K562 (cell line): ENCODE measurements at regions not wholly inside any gene's neighbourhood (a gene's known extent, or its start where the extent isn't known, plus 50 kb on each side); places are given as distances from the start of the nearest gene placed in this dataset.

Experiments used
- ATAC-seq: fragments of 200-7000 bp; cut with Tn5 transposase; 3 replicates; pipeline ENCODE4 v1.9.1; 2020; ENCODE audit warnings: moderate library complexity
- BruUV-seq: library from RNA; stranded (reverse); fragments of 400-500 nt; replicated peaks from 2 replicates; lab custom pipeline; 2021; lab: Mats Ljungman, UMichigan
- CTCF ChIA-PET: fragments of 300-600 bp; formaldehyde crosslinking; extraction: SDS; loops from one replicate; lab custom pipeline; 2021; ENCODE audit warnings: low intra/inter-chr PET ratio; lab: Yijun Ruan, JAX
- POLR2A ChIA-PET: fragments of 300-600, 350-650 bp; sonication (Branson Sonifier 250); formaldehyde crosslinking; extraction: SDS; loops from one replicate; lab custom pipeline; 2021; ENCODE audit warnings: antibody characterized with exemption, inconsistent platforms; lab: Yijun Ruan, JAX
- DNase-seq, 4 experiments: peaks; one replicate each; pipeline versions ENCODE4 v3.0.0 to v3.0.0-alpha.2; 2011 to 2018; ENCODE audit warnings: low spot score in 3 of 4, mixed read lengths in 3 of 4; ENCODE audit errors: extremely low read depth in 1 of 4
- FAIRE-seq: peaks from 2 replicates; lab custom pipeline; 2011; peaks lifted over from hg19 to GRCh38; lab: Jason Lieb, UNC
- H2AFZ ChIP-seq: 2 replicates; pipeline ENCODE4 v1.6.0; 2011; ENCODE audit warnings: low read depth, low read length, control low read depth, inconsistent platforms
- H3K27ac ChIP-seq: fragments of 200-600 bp; 3 replicates; pipeline ENCODE4 v1.8.0; 2011; ENCODE audit warnings: low read depth, mild to moderate bottlenecking, control low read depth, inconsistent platforms, low read length, moderate library complexity, mixed read lengths; ENCODE audit errors: extremely low read depth
- H3K27me3 ChIP-seq, 2 experiments: fragments of 300-600 bp in 1 of 2; 2 replicates in 1 of 2; 3 replicates in 1 of 2; pipeline versions ENCODE4 v1.6.0 to v1.8.0; 2011; ENCODE audit warnings: inconsistent platforms in 2 of 2, low read length in 2 of 2, mild to moderate bottlenecking in 1 of 2, mixed read lengths in 1 of 2, moderate library complexity in 1 of 2; ENCODE audit not compliant: control insufficient read depth in 2 of 2, insufficient read depth in 2 of 2
- H3K36me3 ChIP-seq: fragments of 300-600 bp; 3 replicates; pipeline ENCODE4 v1.8.0; 2011; ENCODE audit warnings: mild to moderate bottlenecking, low read length, inconsistent platforms; ENCODE audit not compliant: control insufficient read depth, insufficient read depth
- H3K4me1 ChIP-seq, 2 experiments: fragments of 200-600 bp in 1 of 2; replicated peaks in 1 of 2; 2 replicates in 1 of 2; 3 replicates in 1 of 2; pipeline versions ENCODE4 v1.5.1 to v1.8.0; 2011; ENCODE audit warnings: inconsistent platforms in 2 of 2, low read length in 2 of 2, mild to moderate bottlenecking in 1 of 2, mixed read lengths in 1 of 2, moderate library complexity in 1 of 2; ENCODE audit not compliant: control insufficient read depth in 2 of 2, insufficient read depth in 2 of 2
- H3K4me2 ChIP-seq: 2 replicates; pipeline ENCODE4 v1.6.1; 2011; ENCODE audit warnings: low read length, control low read depth, inconsistent platforms, mixed read lengths; ENCODE audit not compliant: insufficient read depth
- H3K4me3 ChIP-seq: fragments of 200-600 bp; sonication (generic), shearing (Covaris generic); 2 replicates; pipeline ENCODE4 v1.5.1; 2016; ENCODE audit warnings: control low read depth, inconsistent platforms
- H3K79me2 ChIP-seq: fragments of 200-600 bp; 3 replicates; pipeline ENCODE4 v1.8.0; 2011; ENCODE audit warnings: low read length, inconsistent platforms; ENCODE audit not compliant: control insufficient read depth, insufficient read depth
- H3K9ac ChIP-seq, 2 experiments: 2 replicates each; pipeline versions ENCODE4 v1.6.0 to v1.6.1; 2011; ENCODE audit warnings: low read depth in 2 of 2, low read length in 2 of 2, control low read depth in 1 of 2, inconsistent platforms in 1 of 2, mild to moderate bottlenecking in 1 of 2, mixed read lengths in 1 of 2; ENCODE audit not compliant: insufficient read depth in 1 of 2
- H3K9me1 ChIP-seq: one replicate; pipeline ENCODE4 v1.6.0; 2011; ENCODE audit warnings: inconsistent platforms, mild to moderate bottlenecking, low read length, moderate library complexity; ENCODE audit not compliant: control insufficient read depth, insufficient read depth
- H3K9me3 ChIP-seq: replicated peaks from 2 replicates; pipeline ENCODE4 v1.5.1; 2011; ENCODE audit warnings: low read depth, low read length, inconsistent platforms; ENCODE audit not compliant: control insufficient read depth, insufficient read depth
- H4K20me1 ChIP-seq: replicated peaks from 2 replicates; pipeline ENCODE4 v1.6.1; 2011; ENCODE audit warnings: low read length, inconsistent platforms, mixed read lengths; ENCODE audit not compliant: control insufficient read depth, insufficient read depth
- DPF2 ChIP-seq: fragments of 450-650 bp; IDR thresholded peaks from 2 replicates; pipeline ENCODE4 v1.6.1; 2016
- FOSL1 ChIP-seq: fragments of 200-800 bp; sonication (Bioruptor generic); conservative IDR thresholded peaks from 2 replicates; pipeline ENCODE4 v1.6.1; 2016; ENCODE audit warnings: missing genetic modification characterization, missing compliant biosample characterization
- GATAD2B ChIP-seq: fragments of 450-650 bp; IDR thresholded peaks from 2 replicates; pipeline ENCODE4 v1.6.1; 2017; ENCODE audit warnings: mild to moderate bottlenecking, borderline replicate concordance
- LEF1 ChIP-seq: fragments of 450-650 bp; IDR thresholded peaks from 2 replicates; pipeline ENCODE4 v1.6.1; 2016; ENCODE audit warnings: mild to moderate bottlenecking
- NR2C2 ChIP-seq, 2 experiments: fragments of 200-800 bp in 1 of 2; sonication (Bioruptor generic) in 1 of 2; sonication (generic) in 1 of 2; formaldehyde crosslinking in 1 of 2; IDR thresholded peaks; 2 replicates each; pipeline versions ENCODE4 v1.6.1 to v1.8.0; 2016 to 2022; ENCODE audit warnings: mild to moderate bottlenecking in 1 of 2, missing compliant biosample characterization in 1 of 2, missing genetic modification characterization in 1 of 2, missing genetic modification reagents in 1 of 2
- PHF8 ChIP-seq: fragments of 200-600 bp; sonication (generic); IDR thresholded peaks from 2 replicates; pipeline ENCODE4 v1.6.1; 2012; ENCODE audit warnings: mixed run types, mild to moderate bottlenecking, inconsistent platforms, low read length, moderate library complexity, borderline replicate concordance
- PURB ChIP-seq: sonication (generic); formaldehyde crosslinking; IDR thresholded peaks from 2 replicates; pipeline ENCODE4 v1.9.0; 2021; ENCODE audit warnings: low read depth, mild to moderate bottlenecking, missing genetic modification reagents
- RBM14 ChIP-seq: fragments of 200-400 bp; formaldehyde crosslinking; IDR thresholded peaks from 2 replicates; pipeline ENCODE4 v1.6.1; 2018; ENCODE audit warnings: low read depth, mild to moderate bottlenecking, low read length, moderate library complexity, borderline replicate concordance; ENCODE audit not compliant: insufficient read depth
- RFX1 ChIP-seq: fragments of 450-650 bp; IDR thresholded peaks from 2 replicates; pipeline ENCODE4 v1.6.1; 2016; ENCODE audit warnings: mild to moderate bottlenecking, moderate library complexity
- RNF2 ChIP-seq: sonication (generic); IDR thresholded peaks from 2 replicates; pipeline ENCODE4 v1.6.1; 2016
- SRF ChIP-seq, 2 experiments: fragments of 250-450, 450-650 bp in 1 of 2; sonication (Bioruptor Pico) in 1 of 2; sonication (generic) in 1 of 2; formaldehyde crosslinking; IDR thresholded peaks; 2 replicates each; pipeline versions ENCODE4 v1.5.0 to v1.5.1; 2020 to 2022; ENCODE audit warnings: mild to moderate bottlenecking in 1 of 2, missing genetic modification reagents in 1 of 2
- TAF1 ChIP-seq: IDR thresholded peaks from 2 replicates; pipeline ENCODE4 v1.6.1; 2011; ENCODE audit warnings: mild to moderate bottlenecking, low read length, moderate library complexity; ENCODE audit not compliant: insufficient read depth, control insufficient read depth, severe bottlenecking; ENCODE audit errors: extremely low read depth
- TSC22D4 ChIP-seq: fragments of 450-650 bp; IDR thresholded peaks from 2 replicates; pipeline ENCODE4 v1.6.1; 2016; ENCODE audit warnings: missing genetic modification characterization, missing biosample characterization, control low read depth
- ZEB2 ChIP-seq: fragments of 450-650 bp; IDR thresholded peaks from 2 replicates; pipeline ENCODE4 v1.6.1; 2016
- ZNF143 ChIP-seq: sonication (generic); formaldehyde crosslinking; IDR thresholded peaks from 2 replicates; pipeline ENCODE4 v1.9.0; 2022; ENCODE audit warnings: mild to moderate bottlenecking, missing genetic modification reagents
- ZNF253 ChIP-seq: fragments of 250-450 bp; sonication (Bioruptor Pico); conservative IDR thresholded peaks from 2 replicates; pipeline ENCODE4 v1.6.1; 2021; ENCODE audit warnings: mild to moderate bottlenecking
- ZNF41 ChIP-seq: fragments of 250-450 bp; sonication (Bioruptor Pico); conservative IDR thresholded peaks from 2 replicates; pipeline ENCODE4 v1.4.0; 2020; ENCODE audit warnings: mild to moderate bottlenecking
- ZNF778 ChIP-seq: fragments of 450-650 bp; formaldehyde crosslinking; IDR thresholded peaks from 2 replicates; pipeline ENCODE4 v1.4.0; 2020; ENCODE audit warnings: mild to moderate bottlenecking, moderate library complexity
- ZZZ3 ChIP-seq: fragments of 450-650 bp; IDR thresholded peaks from 2 replicates; pipeline ENCODE4 v1.6.1; 2016; ENCODE audit warnings: antibody characterized with exemption, mild to moderate bottlenecking, moderate library complexity
- WGBS: fragments of 100-300 bp; shearing (Covaris generic); methylation state at CpG from one replicate; pipeline ENCODE4 v1.1.6; 2016; ENCODE audit warnings: low coverage, mixed read lengths; ENCODE audit not compliant: insufficient coverage; ENCODE audit errors: missing lambda C conversion rate; 5-methylcytosine and 5-hydroxymethylcytosine counted together
- in situ Hi-C: fragments of 300-500 bp; cut with MboI; formaldehyde crosslinking; loops from 4 replicates; pipeline ENCODE4 v1.15.0; 2018; ENCODE audit warnings: inconsistent platforms, mixed read lengths
- intact Hi-C: fragments of 100-400 bp; cut with micrococcal nuclease; formaldehyde crosslinking; loops from 2 replicates; pipeline ENCODE4 v1.14.2; 2022
- TF ChIP-seq, protein P1 (sequence below), 2 experiments: fragments of 450-650 bp in 1 of 2; sonication (generic) in 1 of 2; formaldehyde crosslinking; conservative IDR thresholded peaks; 2 replicates each; pipeline versions ENCODE4 v1.4.0 to v1.8.1; 2020 to 2022; ENCODE audit warnings: mild to moderate bottlenecking in 1 of 2, missing genetic modification reagents in 1 of 2

DNA sequence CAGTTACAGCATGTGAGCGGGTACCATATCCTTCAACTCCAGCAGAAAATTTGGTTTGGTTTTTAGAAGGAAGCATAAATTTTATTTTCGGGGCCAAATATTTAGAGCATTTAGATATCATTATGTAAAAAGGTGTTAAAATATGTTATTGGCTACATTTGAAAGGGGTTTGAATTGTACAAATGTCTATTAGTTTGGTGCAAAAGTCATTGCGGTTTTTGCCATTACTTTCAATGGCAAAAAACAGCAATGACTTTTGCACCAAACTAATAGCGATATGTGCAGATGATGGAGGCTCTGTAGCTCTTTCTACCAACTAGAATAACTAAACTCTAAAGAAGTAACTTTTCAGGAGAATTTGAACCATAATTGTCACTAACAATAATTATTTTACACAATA lies 1666.2 kb upstream of the SLC39A10 start:
- Histone ChIP-seq H4K20me1 (no peaks in the 10 kb centered on the region), H3K4me3 (no peak overlapping the region), H3K27ac (no peak overlapping the region), H3K79me2 (no peaks in the 10 kb centered on the region), H2AFZ (no peak overlapping the region), H3K9ac (no peak overlapping the region), H3K9me1 (no peaks in the 10 kb centered on the region), H3K27me3 (no peaks in the 10 kb centered on the region), H3K4me2 (no peak overlapping the region), H3K9me3 (no peaks in the 10 kb centered on the region), H3K4me1 (no peaks in the 10 kb centered on the region), H3K36me3 (no peaks in the 10 kb centered on the region)
- POLR2A ChIA-PET = no interaction called here
- FAIRE-seq (no peak), ATAC-seq (no peak), DNase-seq (no peak)
- no TSS peak for BruUV-seq
- WGBS = 0% methylated on average over 4 of the region's 4 CpGs
- in situ Hi-C loops = no loop called here
- no peak for TF ChIP-seq LEF1
- no peak for TF ChIP-seq RFX1
- no peak for TF ChIP-seq ZNF143
- no peak for TF ChIP-seq RBM14
- no peak for TF ChIP-seq TAF1
- no peak for TF ChIP-seq RNF2
- TF ChIP-seq ZZZ3 = no peak
- intact Hi-C loops = no loop called here
- CTCF ChIA-PET = no interaction called here

DNA sequence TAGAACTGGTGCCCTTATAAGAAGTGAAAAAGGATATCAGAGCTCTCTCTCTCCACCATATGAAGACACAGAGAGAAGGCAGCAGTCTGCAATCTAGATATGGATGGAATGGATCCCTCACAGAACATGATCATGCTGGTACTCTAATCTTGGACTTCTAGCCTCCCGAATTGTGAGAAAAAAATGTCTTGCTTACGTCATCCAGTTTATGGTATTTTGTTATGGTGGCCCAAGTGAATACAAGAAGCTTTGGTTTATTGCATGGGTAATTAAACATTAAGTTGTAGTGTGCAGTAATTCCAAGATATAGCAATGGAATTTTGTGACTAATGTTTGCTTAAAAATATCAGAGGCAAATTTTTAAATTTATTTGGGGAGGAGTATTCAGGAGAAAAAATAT lies 1667.4 kb upstream of the SLC39A10 start:
- H3K9me3 ChIP-seq = no peaks in the 10 kb centered on the region
- intact Hi-C loops = no loop called here
- no peaks in the 10 kb centered on the region for H3K9me1 ChIP-seq
- H2AFZ ChIP-seq = no peak overlapping the region
- ATAC-seq (no peak), FAIRE-seq (no peak), DNase-seq (no peak)
- H3K36me3 ChIP-seq = no peaks in the 10 kb centered on the region
- H3K79me2 ChIP-seq = no peaks in the 10 kb centered on the region
- H3K27ac ChIP-seq = no peak overlapping the region
- no peaks in the 10 kb centered on the region for H3K4me1 ChIP-seq
- 0% methylated on average over 2 of the region's 2 CpGs for WGBS
- H3K27me3 ChIP-seq = no peaks in the 10 kb centered on the region
- POLR2A ChIA-PET = no interaction called here
- no peak overlapping the region for H3K4me3 ChIP-seq
- BruUV-seq = no TSS peak
- in situ Hi-C loops = no loop called here
- CTCF ChIA-PET = no interaction called here
- no peak overlapping the region for H3K9ac ChIP-seq
- H4K20me1 ChIP-seq = no peaks in the 10 kb centered on the region
- no peak overlapping the region for H3K4me2 ChIP-seq
- no peak for TF ChIP-seq PHF8
- no peak for TF ChIP-seq NR2C2 (CRISPR knock-in tag; IDR thresholded peaks at IDR 0.05)
- no peak for TF ChIP-seq NR2C2 (tag; IDR thresholded peaks at IDR 0.05)
- TF ChIP-seq, protein P1, sequence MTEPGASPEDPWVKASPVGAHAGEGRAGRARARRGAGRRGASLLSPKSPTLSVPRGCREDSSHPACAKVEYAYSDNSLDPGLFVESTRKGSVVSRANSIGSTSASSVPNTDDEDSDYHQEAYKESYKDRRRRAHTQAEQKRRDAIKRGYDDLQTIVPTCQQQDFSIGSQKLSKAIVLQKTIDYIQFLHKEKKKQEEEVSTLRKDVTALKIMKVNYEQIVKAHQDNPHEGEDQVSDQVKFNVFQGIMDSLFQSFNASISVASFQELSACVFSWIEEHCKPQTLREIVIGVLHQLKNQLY (CRISPR knock-in tag; conservative IDR thresholded peaks at IDR 0.05) = no peak
- no peak for TF ChIP-seq ZNF41
- TF ChIP-seq SRF (CRISPR knock-in tag; IDR thresholded peaks at IDR 0.05) = no peak
- no peak for TF ChIP-seq FOSL1 (tag)
- no peak for TF ChIP-seq ZEB2
- no peak for TF ChIP-seq TSC22D4 (tag)
- no peak for TF ChIP-seq DPF2
- no peak for TF ChIP-seq ZNF253 (CRISPR knock-in tag)
- TF ChIP-seq GATAD2B = no peak
- TF ChIP-seq PURB = no peak
- no peak for TF ChIP-seq ZNF778 (CRISPR knock-in tag)
